Ascending aorta (tissue), 2 donors: ENCODE measurements at regions not wholly inside any gene's neighbourhood (a gene's known extent, or its start where the extent isn't known, plus 50 kb on each side); places are given as distances from the start of the nearest gene placed in this dataset.

Source experiments
- DNase-seq, 2 donors: peaks; one replicate each; pipeline ENCODE4 v3.0.0-alpha.2; 2019; ENCODE audit warnings: low spot score in 2 of 2
- H3K27ac ChIP-seq, 2 donors: fragments of 200-600 bp; sonication (generic); one replicate each; pipeline ENCODE4 v1.5.1; 2016 to 2017; ENCODE audit warnings: mild to moderate bottlenecking in 1 of 2
- H3K27me3 ChIP-seq: fragments of 200-600 bp; sonication (generic); one replicate; pipeline ENCODE4 v1.5.1; 2017
- H3K36me3 ChIP-seq, 2 donors: fragments of 200-600 bp; sonication (generic); one replicate each; pipeline ENCODE4 v1.5.1; 2016
- H3K4me1 ChIP-seq, 2 donors: fragments of 200-600 bp; sonication (generic); one replicate each; pipeline ENCODE4 v1.5.1; 2016 to 2017; ENCODE audit warnings: mild to moderate bottlenecking in 1 of 2
- H3K4me3 ChIP-seq, 2 donors: fragments of 200-600 bp; sonication (generic); one replicate each; pipeline ENCODE4 v1.5.1; 2016 to 2017; ENCODE audit warnings: mild to moderate bottlenecking in 1 of 2
- H3K9me3 ChIP-seq, 2 donors: fragments of 200-600 bp; sonication (generic); one replicate each; pipeline ENCODE4 v1.5.1; 2016
- intact Hi-C: fragments of 100-400 bp; cut with DNase I; formaldehyde crosslinking; loops from one replicate; pipeline ENCODE4 v1.15.1; 2023
- TF ChIP-seq, protein P1 (sequence below), 3 experiments: fragments of 200-600 bp in 2 of 3; fragments of 450-650 bp in 1 of 3; sonication (generic) in 2 of 3; IDR thresholded peaks; one replicate each; pipeline ENCODE4 v1.5.1; 2016 to 2019; ENCODE audit warnings: antibody characterized with exemption in 3 of 3, mild to moderate bottlenecking in 1 of 3, moderate library complexity in 1 of 3

DNA sequence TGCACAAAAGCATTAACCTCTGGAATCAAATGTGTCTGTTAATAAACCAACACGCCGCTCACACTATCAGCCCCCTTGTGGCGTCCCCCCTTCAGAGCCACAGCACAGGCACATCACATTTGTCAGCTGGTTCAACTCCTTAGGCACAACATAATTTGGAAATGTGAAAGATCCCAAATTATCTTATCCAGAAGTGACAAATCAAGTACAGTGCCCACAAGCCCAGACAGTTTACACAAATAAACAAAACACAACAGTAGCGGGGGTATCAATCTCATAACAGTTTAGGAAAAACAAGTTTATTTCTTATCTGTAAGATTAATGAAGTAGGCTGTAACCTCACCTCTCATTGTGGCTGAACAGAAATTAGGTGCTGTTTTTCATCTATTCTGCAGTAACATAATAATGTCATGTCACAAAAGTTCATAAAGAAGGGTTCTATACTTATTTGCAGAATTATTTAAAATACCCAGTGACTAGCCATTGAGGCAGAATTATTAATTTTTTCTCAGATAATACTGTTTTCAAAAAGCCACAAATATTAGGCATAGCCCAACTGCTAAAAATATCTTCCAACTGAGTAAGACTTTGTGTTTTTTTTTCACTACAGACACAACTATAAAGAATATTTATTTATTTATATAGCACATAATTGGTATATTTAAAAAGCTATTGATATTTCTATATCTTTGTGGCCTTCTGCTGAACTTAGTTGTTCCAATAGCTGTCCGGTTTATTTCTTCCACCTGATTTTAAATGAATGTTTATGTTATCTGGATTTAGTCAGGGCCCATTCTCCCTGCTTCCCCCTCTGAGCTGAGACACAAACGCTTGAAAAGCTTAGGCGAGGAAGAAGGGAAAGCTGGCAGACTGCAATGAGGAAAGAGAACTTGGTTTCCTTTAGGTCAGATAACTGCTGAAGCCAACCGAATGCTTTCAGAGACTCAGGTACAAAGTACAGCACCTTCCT lies 214.7 kb downstream of the QDPR start:
- Histone ChIP-seq H3K27ac (no peak overlapping the region), H3K9me3 (no peaks in the 10 kb centered on the region), H3K27me3 (no peaks in the 10 kb centered on the region), H3K4me1 (no peaks in the 10 kb centered on the region), H3K4me3 (no peak overlapping the region), H3K36me3 (no peaks in the 10 kb centered on the region)
- intact Hi-C loops = no loop called here
- no peak for DNase-seq
- TF ChIP-seq, protein P1, sequence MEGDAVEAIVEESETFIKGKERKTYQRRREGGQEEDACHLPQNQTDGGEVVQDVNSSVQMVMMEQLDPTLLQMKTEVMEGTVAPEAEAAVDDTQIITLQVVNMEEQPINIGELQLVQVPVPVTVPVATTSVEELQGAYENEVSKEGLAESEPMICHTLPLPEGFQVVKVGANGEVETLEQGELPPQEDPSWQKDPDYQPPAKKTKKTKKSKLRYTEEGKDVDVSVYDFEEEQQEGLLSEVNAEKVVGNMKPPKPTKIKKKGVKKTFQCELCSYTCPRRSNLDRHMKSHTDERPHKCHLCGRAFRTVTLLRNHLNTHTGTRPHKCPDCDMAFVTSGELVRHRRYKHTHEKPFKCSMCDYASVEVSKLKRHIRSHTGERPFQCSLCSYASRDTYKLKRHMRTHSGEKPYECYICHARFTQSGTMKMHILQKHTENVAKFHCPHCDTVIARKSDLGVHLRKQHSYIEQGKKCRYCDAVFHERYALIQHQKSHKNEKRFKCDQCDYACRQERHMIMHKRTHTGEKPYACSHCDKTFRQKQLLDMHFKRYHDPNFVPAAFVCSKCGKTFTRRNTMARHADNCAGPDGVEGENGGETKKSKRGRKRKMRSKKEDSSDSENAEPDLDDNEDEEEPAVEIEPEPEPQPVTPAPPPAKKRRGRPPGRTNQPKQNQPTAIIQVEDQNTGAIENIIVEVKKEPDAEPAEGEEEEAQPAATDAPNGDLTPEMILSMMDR (IDR thresholded peaks at IDR 0.05) = no peak

DNA sequence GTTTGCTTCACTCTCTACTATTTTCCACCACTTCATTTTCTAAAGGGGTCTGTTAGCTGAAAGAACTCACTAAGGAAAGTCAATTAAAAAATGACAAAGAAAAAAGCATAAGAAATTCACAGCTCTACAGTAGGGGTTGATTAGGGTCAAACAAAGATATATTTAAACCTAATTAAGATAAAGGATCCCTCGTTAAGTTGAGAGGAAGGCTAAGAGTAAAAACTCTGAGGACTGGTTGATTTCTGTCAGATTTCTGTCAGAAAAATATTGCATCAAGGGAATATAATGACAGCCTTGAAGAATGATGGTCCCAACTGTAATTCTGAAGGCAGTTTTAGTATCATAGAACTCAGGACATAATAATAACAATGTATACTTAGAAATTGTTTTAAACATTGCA lies 218.0 kb downstream of the QDPR start:
- no peak overlapping the region for H3K27ac ChIP-seq
- no peaks in the 10 kb centered on the region for H3K9me3 ChIP-seq
- intact Hi-C loops = no loop called here
- DNase-seq = no peak
- no peaks in the 10 kb centered on the region for H3K27me3 ChIP-seq
- TF ChIP-seq, protein P1 (IDR thresholded peaks at IDR 0.05) = no peak
- H3K4me3 ChIP-seq = no peak overlapping the region
- no peaks in the 10 kb centered on the region for H3K4me1 ChIP-seq
- no peaks in the 10 kb centered on the region for H3K36me3 ChIP-seq

DNA sequence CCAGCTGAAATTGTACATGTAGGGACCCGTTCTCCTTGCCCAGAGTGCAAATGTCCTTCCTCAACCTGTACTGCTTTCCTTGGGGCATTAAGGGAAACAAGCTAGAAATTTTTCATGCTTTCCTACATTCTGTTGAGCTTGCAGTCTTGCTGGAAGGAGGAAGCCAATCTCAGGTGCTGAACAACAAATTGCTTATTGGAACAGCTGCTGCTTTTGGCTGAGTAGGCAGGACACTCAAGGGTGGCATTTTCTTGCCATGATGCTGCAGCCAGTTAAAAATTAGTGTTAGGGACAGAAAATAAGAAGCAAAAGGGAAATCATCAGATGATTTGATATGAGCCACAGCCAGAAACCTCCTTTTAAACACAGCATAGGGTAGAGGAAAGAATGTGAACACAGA lies 223.7 kb downstream of the QDPR start:
- no peak overlapping the region for H3K4me3 ChIP-seq
- no peaks in the 10 kb centered on the region for H3K27me3 ChIP-seq
- intact Hi-C loops = no loop called here
- TF ChIP-seq, protein P1 (IDR thresholded peaks at IDR 0.05) = no peak
- no peak for DNase-seq
- H3K9me3 ChIP-seq = no peaks in the 10 kb centered on the region
- no peaks in the 10 kb centered on the region for H3K36me3 ChIP-seq
- H3K27ac ChIP-seq = no peak overlapping the region
- H3K4me1 ChIP-seq = peaks cover 0 to 10% of the 10 kb centered on the region in 2 donors

DNA sequence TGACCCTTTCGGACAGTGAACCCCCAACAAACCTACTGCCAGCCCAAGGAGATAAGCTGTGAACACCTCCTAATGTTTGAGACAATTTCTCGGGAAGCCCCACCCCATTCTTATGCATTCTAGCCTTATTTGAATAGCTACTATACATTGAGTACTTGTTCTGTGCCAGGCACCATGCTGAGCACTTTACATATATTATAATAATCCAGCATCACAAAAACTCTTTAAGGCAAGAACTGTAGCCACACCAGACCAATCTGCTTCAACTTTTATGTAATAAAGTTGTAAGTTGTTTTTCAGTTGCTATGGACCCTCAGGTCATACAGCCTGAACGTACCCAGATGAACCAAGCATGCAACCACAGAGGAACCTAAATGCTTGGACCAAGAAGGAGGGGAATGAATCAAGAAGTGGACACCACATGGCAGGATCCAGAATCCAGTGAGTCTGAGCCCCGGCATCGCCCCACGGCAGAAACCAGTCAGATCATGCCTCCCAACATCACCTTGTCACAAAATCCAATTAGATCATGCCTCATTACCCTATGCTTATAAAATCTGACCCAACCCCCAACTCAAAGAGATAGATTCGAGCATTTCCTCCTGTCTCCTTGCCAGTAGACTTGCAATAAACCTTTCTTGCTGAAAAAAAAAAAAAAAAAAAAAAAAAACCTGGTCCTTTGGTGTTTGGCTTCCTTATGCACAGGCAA lies 225.0 kb downstream of the QDPR start:
- intact Hi-C loops = no loop called here
- H3K4me3 ChIP-seq = no peak overlapping the region
- H3K9me3 ChIP-seq = no peaks in the 10 kb centered on the region
- no peak for DNase-seq
- H3K27ac ChIP-seq = no peak overlapping the region
- H3K27me3 ChIP-seq = no peaks in the 10 kb centered on the region
- H3K4me1 ChIP-seq = peaks cover 0 to 10% of the 10 kb centered on the region in 2 donors
- no peaks in the 10 kb centered on the region for H3K36me3 ChIP-seq
- TF ChIP-seq, protein P1 (IDR thresholded peaks at IDR 0.05) = no peak

DNA sequence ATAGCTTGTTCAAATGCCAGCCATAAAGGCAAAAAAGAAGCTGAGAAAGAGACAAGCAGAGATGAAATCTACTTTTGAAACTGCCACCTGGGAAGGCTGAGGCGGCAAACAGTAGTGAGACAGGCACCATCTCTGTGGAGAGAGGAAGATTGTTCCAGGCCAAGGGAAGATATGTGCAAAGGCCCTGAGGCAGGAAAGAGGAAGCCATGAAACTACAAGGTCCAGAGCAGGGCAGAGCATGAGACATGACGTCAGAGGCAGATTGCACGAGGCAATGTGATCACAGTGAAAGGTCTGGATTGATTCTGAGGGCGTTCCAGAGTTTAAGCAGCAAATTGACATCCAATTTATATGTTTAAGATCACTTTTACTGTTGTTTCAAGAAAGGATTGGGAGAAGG lies 226.1 kb downstream of the QDPR start:
- no peaks in the 10 kb centered on the region for H3K36me3 ChIP-seq
- H3K27ac ChIP-seq = no peak overlapping the region
- TF ChIP-seq, protein P1 (IDR thresholded peaks at IDR 0.05) = no peak
- DNase-seq = no peak
- no peaks in the 10 kb centered on the region for H3K27me3 ChIP-seq
- intact Hi-C loops = no loop called here
- peaks cover 0 to 10% of the 10 kb centered on the region in 2 donors for H3K4me1 ChIP-seq
- no peak overlapping the region for H3K4me3 ChIP-seq
- no peaks in the 10 kb centered on the region for H3K9me3 ChIP-seq
